Left colon (tissue), 2 donors: ENCODE measurements at regions not wholly inside any gene's neighbourhood (a gene's known extent, or its start where the extent isn't known, plus 50 kb on each side); places are given as distances from the start of the nearest gene placed in this dataset.
"Not testable (repeated sequence)": the region's sequence is repeated elsewhere in the genome, so short reads cannot be mapped to it uniquely, and the experiment has no call there.

Experiments
- ATAC-seq: fragments of 200-7000 bp; cut with Tn5 transposase; one replicate; pipeline ENCODE4 v1.9.1; 2020; ENCODE audit warnings: mild to moderate bottlenecking, moderate library complexity
- DNase-seq, 2 donors: peaks; one replicate each; pipeline ENCODE4 v3.0.0-alpha.2; 2020
- intact Hi-C, 2 donors: fragments of 100-400 bp; cut with DNase I in 1 of 2; cut with micrococcal nuclease in 1 of 2; formaldehyde crosslinking; loops; one replicate each; pipeline versions ENCODE4 v1.11.2 to v1.14.0; 2022; cut with DNase I, micrococcal nuclease
- donor health status: DM: no; HTN: no; CAD: no.
- donor health status: DM: yes; HTN: yes; CAD: no.

DNA sequence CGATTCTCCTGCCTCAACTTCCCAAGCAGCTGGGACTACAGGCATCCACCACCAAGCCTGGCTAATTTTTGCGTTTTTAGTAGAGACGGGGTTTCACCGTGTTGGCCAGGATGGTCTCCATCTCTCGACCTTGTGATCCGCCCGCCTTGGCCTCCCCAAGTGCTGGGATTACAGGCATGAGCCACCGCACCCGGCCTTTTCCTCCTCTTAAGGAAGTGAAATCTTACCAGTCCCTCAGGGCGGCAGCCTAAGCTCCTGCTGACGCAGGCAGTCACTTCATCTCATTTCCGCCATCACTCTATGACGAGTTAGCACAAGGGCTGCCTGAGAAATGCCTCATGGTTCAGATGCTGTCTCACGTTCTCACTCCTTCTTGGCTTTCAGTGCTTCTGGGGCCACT lies 246.0 kb upstream of the SHH start:
- DNase-seq = no peak
- ATAC-seq = no peak
- intact Hi-C loops = no loop called here

DNA sequence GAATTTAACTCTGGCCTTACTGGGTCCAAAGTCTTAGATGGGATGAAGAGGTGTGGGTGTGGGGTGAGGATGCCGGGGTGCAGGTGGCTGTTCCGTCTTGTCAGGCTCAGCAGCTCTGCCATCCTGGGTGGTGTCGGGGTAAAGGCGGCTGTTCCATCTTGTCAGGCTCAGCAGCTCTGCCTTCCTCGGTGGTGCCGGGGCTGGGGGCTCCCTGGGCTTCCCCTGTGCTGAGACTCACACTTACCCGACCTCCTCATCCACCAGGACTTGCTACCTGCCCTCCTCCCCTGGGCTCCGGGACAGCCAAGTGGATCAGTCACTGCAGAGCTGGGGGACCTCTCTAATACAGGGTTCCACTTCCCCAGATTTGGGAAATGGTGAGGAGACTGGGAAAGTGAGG lies 244.3 kb upstream of the SHH start:
- intact Hi-C loops = no loop called here
- ATAC-seq (no peak), DNase-seq (no peak)

DNA sequence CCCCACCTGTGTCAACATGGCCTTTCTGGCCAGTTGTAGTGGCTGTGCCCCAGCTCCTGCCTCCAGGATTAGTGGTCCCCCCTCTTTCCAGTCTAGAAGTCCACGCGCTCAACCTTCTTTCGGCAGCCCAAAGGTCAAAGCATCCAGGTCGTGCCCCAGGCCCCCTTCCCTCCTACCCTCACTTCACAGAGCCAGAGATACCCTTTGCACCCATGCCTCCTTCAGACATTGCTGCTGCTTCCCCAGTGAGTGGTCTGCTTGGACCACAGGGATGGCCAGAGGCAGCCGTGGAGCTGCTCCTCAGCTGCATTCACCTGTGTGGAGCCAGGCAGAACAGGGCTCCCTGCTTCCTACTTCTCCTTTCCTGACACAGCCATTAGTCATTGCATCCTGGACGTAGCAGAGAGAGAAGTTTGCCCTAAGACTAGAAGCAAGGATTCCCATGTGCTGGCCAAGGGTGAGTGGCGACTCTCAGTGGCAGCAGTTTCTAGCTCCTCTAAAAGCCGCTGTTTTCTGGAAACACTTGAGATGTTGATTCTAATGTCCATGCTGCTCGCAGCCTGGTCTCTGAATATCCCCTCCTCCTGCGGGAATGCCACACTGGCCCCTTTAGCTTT lies 243.1 kb upstream of the SHH start:
- ATAC-seq = no peak
- no peak for DNase-seq
- intact Hi-C loops = no loop called here

DNA sequence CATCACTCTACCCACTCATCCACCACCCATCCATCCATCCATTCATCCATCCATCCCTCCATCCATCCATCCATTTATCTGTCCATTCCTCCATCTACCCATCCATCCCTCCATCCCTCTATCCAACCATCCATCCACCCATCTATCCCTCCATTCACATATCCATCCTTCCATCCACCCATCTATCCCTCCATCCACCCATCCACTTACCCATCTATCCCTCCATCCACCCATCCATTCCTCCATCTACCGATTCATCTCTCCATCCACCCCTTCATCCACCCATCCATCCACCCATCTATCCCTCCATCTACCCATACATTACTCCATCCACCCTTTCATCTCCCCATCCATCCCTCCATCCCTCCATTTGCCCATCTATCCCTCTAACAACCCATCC lies 239.6 kb upstream of the SHH start:
- ATAC-seq = no peak
- intact Hi-C loops = no loop called here
- DNase-seq = no peak

DNA sequence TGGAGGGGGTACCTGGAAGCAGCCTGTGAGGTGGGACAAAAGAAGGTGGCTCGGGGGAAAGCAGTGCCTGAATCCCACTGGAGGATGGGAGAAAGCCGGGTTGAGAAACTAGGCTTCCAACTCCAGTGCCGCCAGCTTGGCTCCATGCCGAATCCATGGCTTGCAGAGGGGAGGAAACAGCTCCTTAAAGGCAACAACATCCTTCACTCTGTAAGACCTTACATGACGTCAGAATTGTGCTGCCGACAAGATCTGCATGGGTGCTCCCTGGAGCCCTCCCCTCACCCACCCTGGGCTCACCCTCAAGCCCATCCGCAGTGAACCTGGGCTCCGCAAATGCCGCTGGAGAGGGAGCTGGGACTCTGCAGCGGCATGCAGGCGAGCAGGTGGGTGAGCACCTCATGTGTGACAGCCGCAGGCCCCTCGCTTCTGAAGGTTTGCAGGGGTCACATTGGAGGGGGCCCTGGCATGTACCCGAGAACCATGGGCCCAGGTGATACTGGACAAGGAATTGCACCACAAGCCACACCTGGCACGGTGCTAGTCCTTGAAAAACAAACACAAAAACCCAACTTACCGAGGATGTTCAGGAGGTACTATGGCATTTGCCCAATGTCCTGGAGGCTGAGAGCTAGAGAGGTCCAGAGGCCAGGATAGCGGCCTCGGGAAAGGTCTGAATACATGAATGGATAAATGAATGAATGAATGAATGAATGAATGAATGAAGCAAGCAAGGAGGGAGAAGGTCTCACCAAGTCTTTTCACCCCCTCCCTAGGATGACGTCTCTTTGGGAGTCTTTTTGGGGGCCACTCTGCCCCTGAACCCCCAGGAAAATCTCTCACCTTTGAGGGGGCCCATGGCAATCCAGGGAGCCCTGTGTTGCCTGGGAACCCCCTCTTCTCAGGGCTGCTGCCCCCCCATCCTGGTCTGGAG lies 238.6 kb upstream of the SHH start:
- intact Hi-C loops = no loop called here
- no peak for DNase-seq
- ATAC-seq = no peak

DNA sequence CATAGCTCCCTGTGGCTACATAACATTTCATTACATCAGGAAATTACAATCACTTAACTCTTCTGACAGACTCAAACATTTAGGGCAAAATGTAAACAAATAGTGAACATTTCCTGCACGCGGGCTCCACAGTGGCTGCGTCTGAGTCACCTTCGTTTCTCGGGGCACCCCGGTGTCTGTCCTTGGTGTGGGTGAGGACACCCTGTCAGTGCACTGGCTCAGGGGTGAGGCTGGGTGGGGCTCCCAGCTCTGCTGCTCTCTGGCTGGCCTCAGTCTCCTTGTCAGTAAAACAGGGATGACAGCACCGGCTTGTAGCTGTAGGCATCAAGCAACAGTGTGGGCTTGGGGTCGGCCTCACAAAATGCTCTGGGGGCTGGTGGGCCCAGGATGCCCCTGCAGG lies 237.1 kb upstream of the SHH start:
- ATAC-seq (no peak), DNase-seq (no peak)
- intact Hi-C loops = no loop called here

GRCh38 chr7:156046031-156046560 lies 233.8 kb upstream of the SHH start:
- DNase-seq (no peak), ATAC-seq (no peak)
- intact Hi-C loops = no loop called here

DNA sequence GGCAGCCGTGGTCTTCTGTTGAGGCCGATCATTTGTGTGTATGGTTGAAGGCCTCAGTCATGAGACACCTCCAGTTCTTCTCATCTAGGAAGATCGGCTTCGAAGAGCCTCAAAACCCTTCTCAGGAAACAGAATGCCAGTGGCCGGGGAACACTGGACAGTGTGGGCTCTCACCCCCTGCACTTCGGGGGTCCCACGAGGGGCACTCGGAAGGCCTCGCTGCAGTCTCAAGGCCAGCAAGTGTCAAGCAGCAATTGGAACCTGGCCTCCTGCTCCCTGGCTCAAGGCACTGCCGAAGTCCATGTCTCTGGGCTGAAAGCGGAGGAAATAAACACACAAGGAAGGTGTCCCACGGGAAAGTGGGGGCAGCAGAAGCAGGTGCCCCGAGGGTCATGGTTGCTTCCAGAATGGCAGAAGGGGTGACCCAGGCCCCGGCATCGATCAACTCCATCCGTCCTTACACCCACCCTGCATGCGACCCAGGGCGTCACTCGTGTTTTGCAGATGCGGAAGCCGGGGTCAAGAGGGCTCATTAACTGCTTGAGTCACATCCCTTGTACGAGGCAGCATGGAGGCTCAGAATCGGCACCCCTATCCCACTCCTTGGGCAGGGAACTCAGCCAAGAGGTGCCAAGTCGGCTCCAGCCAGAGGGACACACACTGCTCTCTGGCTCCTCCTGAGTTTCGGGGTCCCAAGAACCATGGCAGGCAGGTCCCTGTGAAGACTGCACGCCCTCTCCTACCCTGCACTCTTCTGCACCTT lies 231.3 kb upstream of the SHH start:
- ATAC-seq = no peak
- intact Hi-C loops = no loop called here
- DNase-seq = no peak

DNA sequence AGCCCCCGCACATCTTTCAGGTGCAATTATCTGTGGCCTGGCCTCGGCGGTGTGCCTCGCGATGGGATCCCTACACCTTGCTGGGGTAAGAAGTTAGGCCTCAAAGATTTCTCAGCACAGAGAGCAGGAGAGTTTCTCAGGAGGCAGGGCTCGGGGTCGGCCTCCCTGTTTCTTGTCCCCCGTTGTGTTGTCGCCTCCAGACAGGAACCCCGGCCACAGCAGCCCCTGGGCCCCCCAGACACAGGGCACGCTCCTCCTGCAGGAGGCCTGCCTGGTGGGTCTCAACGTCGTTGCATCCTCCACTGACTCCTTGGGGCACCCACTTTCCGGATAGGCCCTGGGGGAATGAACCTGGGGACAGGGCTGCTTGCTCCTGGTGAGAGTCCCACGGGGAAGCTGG lies 229.1 kb upstream of the SHH start:
- intact Hi-C loops = no loop called here
- ATAC-seq (no peak), DNase-seq (no peak)

- DNase-seq (no peak), ATAC-seq (no peak)
- intact Hi-C loops = no loop called here
Measured at GRCh38 chr7:156039971-156040677, 227.9 kb upstream of the SHH start.

- intact Hi-C loops = no loop called here
- no peak for ATAC-seq
Measured at GRCh38 chr7:156039194-156039593, 226.9 kb upstream of the SHH start.

GRCh38 chr7:156038345-156038744 lies 226.1 kb upstream of the SHH start:
- DNase-seq = no peak
- no peak for ATAC-seq
- intact Hi-C loops = no loop called here

More at GRCh38 chr7:156039194-156039593, 226.9 kb upstream of the SHH start:
- DNase-seq = no peak

DNA sequence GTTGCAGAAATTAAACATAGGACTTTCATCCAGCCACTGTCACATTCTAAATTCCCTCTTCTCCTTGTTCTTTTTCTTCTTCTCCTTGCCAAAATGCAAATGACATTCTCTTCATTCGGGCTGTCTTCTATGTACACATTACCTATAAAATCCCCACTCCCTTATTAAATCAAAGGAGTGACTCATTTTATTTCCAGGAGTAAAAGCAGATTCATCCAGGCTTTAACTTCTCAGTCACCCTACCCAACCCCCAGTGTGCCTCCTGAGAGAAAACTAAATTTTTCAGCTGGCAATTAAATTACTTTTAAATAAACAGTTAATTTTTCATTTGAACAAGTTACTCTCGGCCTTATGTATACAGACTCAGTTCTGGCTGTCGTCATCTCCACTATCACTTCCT lies 223.9 kb upstream of the SHH start:
- DNase-seq = no peak
- ATAC-seq = no peak
- intact Hi-C loops = no loop called here

DNA sequence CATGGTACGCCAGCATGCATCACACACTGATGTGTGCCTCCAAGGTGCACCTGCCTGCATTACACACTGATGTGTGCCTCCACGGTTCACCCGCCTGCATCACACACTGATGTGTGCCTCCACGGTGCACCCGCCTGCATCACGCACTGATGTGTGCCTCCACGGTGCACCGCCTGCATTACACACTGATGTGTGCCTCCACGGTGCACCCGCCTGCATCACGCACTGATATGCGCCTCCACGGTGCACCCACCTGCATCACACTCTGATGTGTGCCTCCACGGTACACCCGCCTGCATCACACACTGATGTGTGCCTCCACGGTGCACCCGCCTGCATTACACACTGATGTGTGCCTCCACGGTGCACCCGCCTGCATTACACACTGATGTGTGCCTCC lies 223.1 kb upstream of the SHH start:
- intact Hi-C loops, ATAC-seq, DNase-seq: not testable (repeated sequence)

GRCh38 chr7:156034397-156034796 lies 222.1 kb upstream of the SHH start:
- ATAC-seq = no peak
- intact Hi-C loops = no loop called here
- DNase-seq = no peak

- intact Hi-C loops = no loop called here
- no peak for ATAC-seq
- DNase-seq = no peak
Measured at GRCh38 chr7:156032973-156033372, 220.7 kb upstream of the SHH start.

GRCh38 chr7:156031679-156032478 lies 219.6 kb upstream of the SHH start:
- intact Hi-C loops = no loop called here
- DNase-seq (no peak), ATAC-seq (no peak)

DNA sequence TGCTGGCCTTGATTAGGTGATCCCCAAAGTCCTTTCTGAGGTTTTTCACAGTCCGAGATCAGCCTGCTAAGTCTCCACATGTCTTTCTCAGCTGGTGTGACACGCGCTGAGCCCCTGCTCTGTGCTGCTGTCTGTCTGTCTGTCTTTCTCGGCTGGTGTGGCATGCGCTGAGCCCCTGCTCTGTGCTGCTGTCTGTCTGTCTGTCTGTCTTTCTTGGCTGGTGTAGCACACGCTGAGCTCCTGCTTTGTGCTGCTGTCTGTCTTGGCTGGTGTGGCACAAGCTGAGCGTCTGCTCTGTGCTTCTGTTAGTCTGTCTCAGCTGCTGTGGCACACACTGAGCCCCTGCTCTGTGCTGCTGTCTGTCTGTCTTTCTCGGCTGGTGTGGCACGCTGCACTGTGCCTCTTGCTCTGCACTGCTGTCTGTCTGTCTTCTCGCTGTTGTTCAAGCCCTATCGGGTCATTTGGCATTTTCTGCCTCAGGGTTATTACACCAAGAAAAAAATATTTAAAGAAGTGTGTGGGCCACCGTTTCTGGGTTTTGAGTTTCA lies 217.3 kb upstream of the SHH start:
- intact Hi-C loops = no loop called here
- no peak for DNase-seq
- no peak for ATAC-seq
